Activated CD8-positive, alpha-beta T cell treated with anti-CD3 and anti-CD28 coated beads for 36 hours (primary cell): ENCODE measurements at regions not wholly inside any gene's neighbourhood (a gene's known extent, or its start where the extent isn't known, plus 50 kb on each side); places are given as distances from the start of the nearest gene placed in this dataset.

ENCODE experiments used
- ATAC-seq: fragments of 200-7000 bp; cut with Tn5 transposase; one replicate; pipeline ENCODE4 v1.10.0; 2021; ENCODE audit warnings: mild to moderate bottlenecking, moderate library complexity
- CTCF ChIA-PET: fragments of 350-600 bp; sonication (Branson Sonifier 250); formaldehyde crosslinking; loops from one replicate; lab custom pipeline; 2021; ENCODE audit warnings: antibody characterized with exemption; lab: Charles Lee
- POLR2A ChIA-PET: fragments of 350-600 bp; sonication (Branson Sonifier 250); formaldehyde crosslinking; loops from one replicate; lab custom pipeline; 2021; ENCODE audit warnings: antibody characterized with exemption; lab: Charles Lee
- DNase-seq: peaks from one replicate; pipeline ENCODE4 v3.0.0-alpha.2; 2020
- H3K27ac Mint-ChIP-seq: one replicate; pipeline ENCODE4 v1.8.0; 2021; ENCODE audit warnings: mild to moderate bottlenecking, mixed read lengths
- H3K27me3 Mint-ChIP-seq: one replicate; pipeline ENCODE4 v1.8.0; 2021; ENCODE audit warnings: mixed read lengths
- H3K36me3 Mint-ChIP-seq: one replicate; pipeline ENCODE4 v1.8.0; 2021; ENCODE audit warnings: low read depth, mixed read lengths
- H3K4me1 Mint-ChIP-seq: one replicate; pipeline ENCODE4 v1.8.0; 2021; ENCODE audit warnings: low read depth, mixed read lengths
- H3K4me3 Mint-ChIP-seq: one replicate; pipeline ENCODE4 v1.8.0; 2021; ENCODE audit warnings: mild to moderate bottlenecking, moderate library complexity, mixed read lengths
- H3K9me3 Mint-ChIP-seq: one replicate; pipeline ENCODE4 v1.8.0; 2021; ENCODE audit warnings: mixed read lengths
- intact Hi-C: fragments of 100-400 bp; cut with micrococcal nuclease; formaldehyde crosslinking; loops from one replicate; pipeline ENCODE4 v1.10.0; 2022
- TF ChIP-seq, protein P1 (sequence below): fragments of 200-600 bp; IDR thresholded peaks from one replicate; pipeline ENCODE4 v1.8.0; 2022; ENCODE audit warnings: antibody characterized with exemption, mild to moderate bottlenecking

DNA sequence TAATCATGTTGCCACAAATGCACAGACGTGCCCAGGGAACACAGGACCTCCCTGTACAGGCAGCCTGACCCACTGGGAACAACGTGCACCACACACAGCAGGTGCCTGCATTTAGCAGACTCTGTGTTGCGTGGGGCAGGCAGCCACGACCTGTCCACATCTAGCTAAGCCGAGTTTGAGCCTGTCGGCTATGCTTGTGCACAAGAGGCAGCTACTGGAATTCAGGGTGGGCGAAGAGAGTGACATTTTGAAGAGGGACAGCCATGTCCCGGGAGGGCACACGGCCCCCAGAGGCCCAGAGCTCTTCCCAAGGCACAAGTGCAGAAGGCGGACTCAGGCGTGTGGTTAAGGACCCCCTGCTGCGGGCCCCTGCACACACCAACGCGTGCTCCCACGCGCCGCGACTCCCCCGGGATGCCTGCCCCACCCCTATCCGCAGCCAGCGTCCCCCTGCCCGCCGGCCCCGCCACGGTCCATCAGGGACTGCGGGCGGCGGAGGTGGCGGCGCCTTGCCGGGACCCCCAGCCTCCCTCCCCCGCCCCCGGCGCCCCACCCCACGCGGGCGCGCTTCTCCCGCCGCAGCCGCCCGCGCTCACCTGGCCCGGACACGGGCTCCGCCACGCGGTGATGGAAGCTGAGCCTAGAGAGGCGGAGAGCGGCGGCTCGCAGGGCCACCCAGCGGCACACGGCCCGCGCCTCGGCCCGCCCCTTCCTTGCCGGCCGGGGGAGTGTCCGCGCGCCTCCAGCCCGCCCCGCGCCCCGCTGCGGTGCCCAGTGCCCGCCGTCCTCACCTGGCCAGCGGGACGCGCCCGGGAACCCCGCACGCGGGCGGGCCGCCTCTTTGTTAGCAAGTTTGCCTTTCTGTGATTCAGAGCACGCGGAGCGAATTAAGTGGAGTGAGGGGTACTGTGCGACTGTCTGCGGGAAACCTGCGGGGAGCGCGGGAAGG, 125.3 kb upstream of the PRMT8 start:
- TF ChIP-seq, protein P1, sequence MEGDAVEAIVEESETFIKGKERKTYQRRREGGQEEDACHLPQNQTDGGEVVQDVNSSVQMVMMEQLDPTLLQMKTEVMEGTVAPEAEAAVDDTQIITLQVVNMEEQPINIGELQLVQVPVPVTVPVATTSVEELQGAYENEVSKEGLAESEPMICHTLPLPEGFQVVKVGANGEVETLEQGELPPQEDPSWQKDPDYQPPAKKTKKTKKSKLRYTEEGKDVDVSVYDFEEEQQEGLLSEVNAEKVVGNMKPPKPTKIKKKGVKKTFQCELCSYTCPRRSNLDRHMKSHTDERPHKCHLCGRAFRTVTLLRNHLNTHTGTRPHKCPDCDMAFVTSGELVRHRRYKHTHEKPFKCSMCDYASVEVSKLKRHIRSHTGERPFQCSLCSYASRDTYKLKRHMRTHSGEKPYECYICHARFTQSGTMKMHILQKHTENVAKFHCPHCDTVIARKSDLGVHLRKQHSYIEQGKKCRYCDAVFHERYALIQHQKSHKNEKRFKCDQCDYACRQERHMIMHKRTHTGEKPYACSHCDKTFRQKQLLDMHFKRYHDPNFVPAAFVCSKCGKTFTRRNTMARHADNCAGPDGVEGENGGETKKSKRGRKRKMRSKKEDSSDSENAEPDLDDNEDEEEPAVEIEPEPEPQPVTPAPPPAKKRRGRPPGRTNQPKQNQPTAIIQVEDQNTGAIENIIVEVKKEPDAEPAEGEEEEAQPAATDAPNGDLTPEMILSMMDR, result no peak
- Mint-ChIP-seq H3K27ac (no peak overlapping the region), H3K9me3 (no peaks in the 10 kb centered on the region), H3K4me3 (no peak overlapping the region), H3K36me3 (no peaks in the 10 kb centered on the region), H3K4me1 (no peaks in the 10 kb centered on the region), H3K27me3 (peaks cover 19% of the 10 kb centered on the region)
- ChIA-PET POLR2A (no interaction called here), CTCF (interaction anchor here (0.8 kb wide), 1 partner anchor 24 kb away, joined by 3 read pairs; no protein-coding TSS in a partner anchor)
- intact Hi-C loops, result no loop called here
- ATAC-seq (no peak), DNase-seq (no peak)

DNA sequence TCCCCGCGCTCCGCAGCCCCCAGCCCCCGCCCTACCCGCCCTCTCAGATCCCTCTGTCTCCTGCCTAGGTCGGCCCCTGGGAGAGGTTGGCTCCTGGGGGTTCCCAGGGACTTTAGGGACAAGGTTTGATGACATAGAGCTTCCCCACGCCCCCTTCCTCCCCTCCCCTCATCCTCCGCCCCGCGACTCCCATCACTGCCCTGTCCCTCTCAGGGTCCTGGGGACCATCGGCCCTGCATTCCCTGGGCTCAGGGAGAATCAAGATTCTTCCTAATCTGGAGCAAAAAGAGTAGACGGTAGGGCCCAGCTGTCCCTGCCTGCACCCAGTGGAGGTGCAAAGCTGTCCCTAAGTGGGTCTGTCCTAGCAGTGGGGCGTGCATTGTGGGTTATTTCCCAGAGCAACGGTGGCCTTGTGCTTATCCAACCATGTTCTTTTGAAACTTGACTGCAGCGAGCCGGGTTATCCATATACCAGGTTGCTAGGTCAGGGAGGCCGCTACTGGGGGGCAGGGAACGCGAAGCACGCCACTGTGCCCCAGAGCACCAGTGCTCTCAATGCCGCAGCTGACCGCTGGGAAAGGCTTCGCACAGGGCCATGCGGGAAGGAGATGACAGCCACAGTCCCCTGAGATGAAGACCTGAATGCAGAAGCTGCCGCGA, 124.4 kb upstream of the PRMT8 start:
- no peak overlapping the region for H3K4me3 Mint-ChIP-seq
- DNase-seq, result no peak
- no peaks in the 10 kb centered on the region for H3K4me1 Mint-ChIP-seq
- H3K27ac Mint-ChIP-seq, result no peak overlapping the region
- H3K27me3 Mint-ChIP-seq, result peaks cover 19% of the 10 kb centered on the region
- no peaks in the 10 kb centered on the region for H3K36me3 Mint-ChIP-seq
- no peak for ATAC-seq
- CTCF ChIA-PET, result no interaction called here
- intact Hi-C loops, result no loop called here
- POLR2A ChIA-PET, result no interaction called here
- no peaks in the 10 kb centered on the region for H3K9me3 Mint-ChIP-seq
- TF ChIP-seq, protein P1, result no peak

DNA sequence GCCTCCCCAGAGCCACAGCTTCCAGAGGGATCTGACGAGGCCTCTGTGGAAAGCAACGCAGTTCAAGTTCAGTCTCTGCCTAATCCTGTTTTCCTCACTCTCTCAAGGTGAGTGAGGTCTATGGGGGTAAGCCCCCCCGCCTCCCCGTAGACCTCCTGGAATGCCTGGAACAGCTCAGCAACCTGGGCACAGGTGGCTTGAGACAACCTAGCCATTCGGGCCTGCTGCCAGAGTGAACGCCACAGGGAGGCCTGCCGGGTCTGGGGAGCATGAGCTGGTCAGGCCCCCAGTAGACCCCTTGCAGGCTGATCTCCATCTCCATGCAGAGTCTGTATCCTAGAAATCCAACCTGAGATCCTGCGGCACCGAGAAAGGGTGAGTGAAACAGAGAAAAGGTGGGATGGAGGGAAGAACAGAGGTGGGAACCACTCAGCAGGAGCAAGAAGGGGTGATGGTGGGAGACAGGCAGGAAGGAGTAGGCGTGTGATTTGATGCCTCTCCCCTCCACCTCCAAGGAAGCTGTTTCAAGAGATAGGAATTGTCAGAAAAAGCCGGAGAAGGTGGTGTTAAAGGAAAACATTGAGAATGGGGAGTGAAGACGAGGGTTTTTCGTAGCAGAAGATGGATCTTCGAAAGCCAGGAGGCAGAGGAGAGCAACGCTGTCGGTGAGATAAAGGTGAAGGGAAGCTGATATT, 123.1 kb upstream of the PRMT8 start:
- no peak for ATAC-seq
- Mint-ChIP-seq H3K4me1 (no peaks in the 10 kb centered on the region), H3K9me3 (no peaks in the 10 kb centered on the region), H3K27ac (no peak overlapping the region), H3K4me3 (no peak overlapping the region), H3K27me3 (peaks cover 19% of the 10 kb centered on the region), H3K36me3 (no peaks in the 10 kb centered on the region)
- intact Hi-C loops, result no loop called here
- ChIA-PET POLR2A (no interaction called here), CTCF (no interaction called here)
- no peak for DNase-seq
- TF ChIP-seq, protein P1, result no peak

DNA sequence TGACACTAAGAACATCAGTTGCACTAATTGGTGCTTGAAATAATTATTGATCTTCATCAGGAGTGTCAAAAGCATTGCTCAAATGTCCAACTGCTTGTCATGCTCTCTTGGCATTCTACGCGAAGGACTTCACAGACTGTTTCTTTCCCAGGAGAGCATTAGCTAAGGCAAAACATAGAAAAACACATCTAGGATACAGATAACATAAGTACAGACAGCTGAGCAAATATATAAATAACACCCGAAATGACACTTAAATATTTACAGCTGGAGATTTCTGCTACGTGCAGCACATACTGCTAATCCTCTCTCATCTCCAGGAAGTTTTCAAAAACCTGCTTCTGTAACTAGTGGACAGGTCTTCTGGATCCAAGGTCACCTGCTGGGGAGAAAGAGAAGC, 120.0 kb upstream of the PRMT8 start:
- intact Hi-C loops, result no loop called here
- TF ChIP-seq, protein P1, result no peak
- Mint-ChIP-seq H3K9me3 (no peaks in the 10 kb centered on the region), H3K4me1 (no peaks in the 10 kb centered on the region), H3K27me3 (no peaks in the 10 kb centered on the region), H3K36me3 (no peaks in the 10 kb centered on the region), H3K4me3 (no peak overlapping the region), H3K27ac (no peak overlapping the region)
- CTCF ChIA-PET, result interaction anchor here (1.6 kb wide), 1 partner anchor 71 kb away, joined by 6 read pairs; no protein-coding TSS in a partner anchor
- POLR2A ChIA-PET, result no interaction called here
- ATAC-seq (no peak), DNase-seq (no peak)
